ENCODE measurements at regions not wholly inside any gene's neighbourhood (a gene's known extent, or its start where the extent isn't known, plus 50 kb on each side); places are given as distances from the start of the nearest gene placed in this dataset.
"Not testable (repeated sequence)": the region's sequence is repeated elsewhere in the genome, so short reads cannot be mapped to it uniquely, and the experiment has no call there.

GRCh38 chr12:28755027-28755426 lies 394.1 kb upstream of the FAR2 start:
- Histone ChIP-seq H3K36me3 (ENCODE audit: insufficient read depth, low read length) (no peaks in the 10 kb centered on the region), H3K4me3 (ENCODE audit: low read length) (no peak overlapping the region), H3K27ac (ENCODE audit: low read length) (no peak overlapping the region), H3F3A (ENCODE audit: insufficient read depth, low read length, poor library complexity, severe bottlenecking) (no peaks in the 10 kb centered on the region), H2AFZ (ENCODE audit: low read depth, low read length) (no peak overlapping the region), H3K4me2 (ENCODE audit: low read length) (no peak overlapping the region), H3K9me3 (ENCODE audit: low read length) (no peaks in the 10 kb centered on the region), H3K9me2 (ENCODE audit: insufficient read depth, low read length) (no peaks in the 10 kb centered on the region), H3K79me2 (replicated peaks; ENCODE audit: insufficient read depth, low read length) (no peaks in the 10 kb centered on the region), H4K20me1 (ENCODE audit: insufficient read depth) (no peaks in the 10 kb centered on the region), H3K27me3 (ENCODE audit: insufficient read depth, low read depth, low read length) (no peaks in the 10 kb centered on the region), H3K9ac (ENCODE audit: low read length) (no peak overlapping the region)
- TF ChIP-seq POLR2AphosphoS5 (IDR thresholded peaks at IDR 0.05) (no peak), EZH2 (IDR thresholded peaks at IDR 0.05; ENCODE audit: borderline replicate concordance, insufficient read depth, low read length, poor library complexity, severe bottlenecking) (no peak), SMC3 (conservative IDR thresholded peaks at IDR 0.05; ENCODE audit: poor library complexity) (no peak), MXI1 (conservative IDR thresholded peaks at IDR 0.05; ENCODE audit: poor library complexity, severe bottlenecking) (no peak)

- Histone ChIP-seq H2AFZ (ENCODE audit: low read depth, low read length) (no peak overlapping the region), H3F3A (ENCODE audit: insufficient read depth, low read length, poor library complexity, severe bottlenecking) (no peaks in the 10 kb centered on the region), H3K4me3 (ENCODE audit: low read length) (no peak overlapping the region), H3K4me2 (ENCODE audit: low read length) (no peak overlapping the region), H3K79me2 (replicated peaks; ENCODE audit: insufficient read depth, low read length) (no peaks in the 10 kb centered on the region), H4K20me1 (ENCODE audit: insufficient read depth) (no peaks in the 10 kb centered on the region), H3K36me3 (ENCODE audit: insufficient read depth, low read length) (no peaks in the 10 kb centered on the region), H3K9ac (ENCODE audit: low read length) (no peak overlapping the region), H3K9me2 (ENCODE audit: insufficient read depth, low read length) (no peaks in the 10 kb centered on the region), H3K27me3 (ENCODE audit: insufficient read depth, low read depth, low read length) (no peaks in the 10 kb centered on the region), H3K27ac (ENCODE audit: low read length) (no peak overlapping the region), H3K9me3 (ENCODE audit: low read length) (no peaks in the 10 kb centered on the region)
- no peak for TF ChIP-seq RAD21 (conservative IDR thresholded peaks at IDR 0.05)
Observed at GRCh38 chr12:28759333-28759732, 389.7 kb upstream of the FAR2 start.

DNA sequence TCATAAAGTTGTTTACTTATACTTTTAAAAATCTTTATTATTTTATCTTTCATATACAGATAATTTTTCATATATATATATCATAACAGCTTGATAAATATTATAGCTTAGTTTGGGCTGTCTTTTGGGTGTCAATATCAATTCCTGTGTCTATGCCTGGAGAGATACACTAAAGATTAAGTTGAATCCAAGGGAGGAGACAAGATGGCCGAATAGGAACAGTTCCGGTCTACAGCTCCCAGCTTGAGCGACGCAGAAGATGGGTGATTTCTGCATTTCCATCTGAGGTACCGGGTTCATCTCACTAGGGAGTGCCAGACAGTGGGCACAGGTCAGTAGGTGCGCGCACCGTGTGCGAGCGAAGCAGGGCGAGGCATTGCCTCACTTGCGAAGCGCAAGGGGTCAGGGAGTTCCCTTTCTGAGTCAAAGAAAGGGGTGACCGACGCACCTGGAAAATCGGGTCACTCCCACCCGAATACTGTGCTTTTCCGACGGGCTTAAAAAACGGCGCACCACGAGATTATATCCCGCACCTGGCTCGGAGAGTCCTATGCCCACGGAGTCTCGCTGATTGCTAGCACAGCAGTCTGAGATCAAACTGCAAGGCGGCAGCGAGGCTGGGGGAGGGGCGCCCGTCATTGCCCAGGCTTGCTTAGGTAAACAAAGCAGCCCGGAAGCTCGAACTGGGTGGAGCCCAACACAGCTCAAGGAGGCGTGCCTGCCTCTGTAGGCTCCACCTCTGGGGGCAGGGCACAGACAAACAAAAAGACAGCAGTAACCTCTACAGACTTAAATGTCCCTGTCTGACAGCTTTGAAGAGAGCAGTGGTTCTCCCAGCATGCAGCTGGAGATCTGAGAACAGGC lies 388.8 kb upstream of the FAR2 start:
- not testable (repeated sequence) for H3K27me3 ChIP-seq (ENCODE audit: insufficient read depth, low read depth, low read length); H3F3A ChIP-seq (ENCODE audit: insufficient read depth, low read length, poor library complexity, severe bottlenecking); H3K79me2 ChIP-seq (replicated peaks; ENCODE audit: insufficient read depth, low read length); H3K4me3 ChIP-seq (ENCODE audit: low read length); H3K27ac ChIP-seq (ENCODE audit: low read length); H3K9me2 ChIP-seq (ENCODE audit: insufficient read depth, low read length); H2AFZ ChIP-seq (ENCODE audit: low read depth, low read length); H4K20me1 ChIP-seq (ENCODE audit: insufficient read depth); H3K4me2 ChIP-seq (ENCODE audit: low read length); H3K9ac ChIP-seq (ENCODE audit: low read length); H3K36me3 ChIP-seq (ENCODE audit: insufficient read depth, low read length); H3K9me3 ChIP-seq (ENCODE audit: low read length)

- not testable (repeated sequence) for H3K4me2 ChIP-seq (ENCODE audit: low read length); H3K9me2 ChIP-seq (ENCODE audit: insufficient read depth, low read length); H4K20me1 ChIP-seq (ENCODE audit: insufficient read depth); H3K27me3 ChIP-seq (ENCODE audit: insufficient read depth, low read depth, low read length); H3K79me2 ChIP-seq (replicated peaks; ENCODE audit: insufficient read depth, low read length); H3K4me3 ChIP-seq (ENCODE audit: low read length); H3K9me3 ChIP-seq (ENCODE audit: low read length); H3K9ac ChIP-seq (ENCODE audit: low read length); H2AFZ ChIP-seq (ENCODE audit: low read depth, low read length); H3K36me3 ChIP-seq (ENCODE audit: insufficient read depth, low read length); H3F3A ChIP-seq (ENCODE audit: insufficient read depth, low read length, poor library complexity, severe bottlenecking); H3K27ac ChIP-seq (ENCODE audit: low read length)
Observed at GRCh38 chr12:28761897-28762296, 387.2 kb upstream of the FAR2 start.

- H3K27me3 ChIP-seq (ENCODE audit: insufficient read depth, low read depth, low read length) = no peaks in the 10 kb centered on the region
- H2AFZ ChIP-seq (ENCODE audit: low read depth, low read length) = no peak overlapping the region
- H3K9me3 ChIP-seq (ENCODE audit: low read length) = no peaks in the 10 kb centered on the region
- H3K27ac ChIP-seq (ENCODE audit: low read length) = no peak overlapping the region
- H3K9me2 ChIP-seq (ENCODE audit: insufficient read depth, low read length) = no peaks in the 10 kb centered on the region
- no peaks in the 10 kb centered on the region for H3K36me3 ChIP-seq (ENCODE audit: insufficient read depth, low read length)
- H3K4me3 ChIP-seq (ENCODE audit: low read length) = no peak overlapping the region
- no peak overlapping the region for H3K4me2 ChIP-seq (ENCODE audit: low read length)
- no peaks in the 10 kb centered on the region for H3F3A ChIP-seq (ENCODE audit: insufficient read depth, low read length, poor library complexity, severe bottlenecking)
- H3K79me2 ChIP-seq (replicated peaks; ENCODE audit: insufficient read depth, low read length) = no peaks in the 10 kb centered on the region
- no peaks in the 10 kb centered on the region for H4K20me1 ChIP-seq (ENCODE audit: insufficient read depth)
- H3K9ac ChIP-seq (ENCODE audit: low read length) = no peak overlapping the region
- no peak for TF ChIP-seq RAD21 (conservative IDR thresholded peaks at IDR 0.05)
- TF ChIP-seq, protein P1, sequence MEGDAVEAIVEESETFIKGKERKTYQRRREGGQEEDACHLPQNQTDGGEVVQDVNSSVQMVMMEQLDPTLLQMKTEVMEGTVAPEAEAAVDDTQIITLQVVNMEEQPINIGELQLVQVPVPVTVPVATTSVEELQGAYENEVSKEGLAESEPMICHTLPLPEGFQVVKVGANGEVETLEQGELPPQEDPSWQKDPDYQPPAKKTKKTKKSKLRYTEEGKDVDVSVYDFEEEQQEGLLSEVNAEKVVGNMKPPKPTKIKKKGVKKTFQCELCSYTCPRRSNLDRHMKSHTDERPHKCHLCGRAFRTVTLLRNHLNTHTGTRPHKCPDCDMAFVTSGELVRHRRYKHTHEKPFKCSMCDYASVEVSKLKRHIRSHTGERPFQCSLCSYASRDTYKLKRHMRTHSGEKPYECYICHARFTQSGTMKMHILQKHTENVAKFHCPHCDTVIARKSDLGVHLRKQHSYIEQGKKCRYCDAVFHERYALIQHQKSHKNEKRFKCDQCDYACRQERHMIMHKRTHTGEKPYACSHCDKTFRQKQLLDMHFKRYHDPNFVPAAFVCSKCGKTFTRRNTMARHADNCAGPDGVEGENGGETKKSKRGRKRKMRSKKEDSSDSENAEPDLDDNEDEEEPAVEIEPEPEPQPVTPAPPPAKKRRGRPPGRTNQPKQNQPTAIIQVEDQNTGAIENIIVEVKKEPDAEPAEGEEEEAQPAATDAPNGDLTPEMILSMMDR (IDR thresholded peaks at IDR 0.05; ENCODE audit: poor library complexity, severe bottlenecking) = no peak
- no peak for TF ChIP-seq TAF1 (IDR thresholded peaks at IDR 0.05; ENCODE audit: low read depth)
- no peak for TF ChIP-seq EP300 (conservative IDR thresholded peaks at IDR 0.05; ENCODE audit: poor library complexity, severe bottlenecking)
- TF ChIP-seq REST (IDR thresholded peaks at IDR 0.05; ENCODE audit: borderline replicate concordance) = no peak
- TF ChIP-seq MXI1 (conservative IDR thresholded peaks at IDR 0.05; ENCODE audit: poor library complexity, severe bottlenecking) = no peak
- TF ChIP-seq POLR2AphosphoS5 (IDR thresholded peaks at IDR 0.05) = no peak
Observed at GRCh38 chr12:28766398-28766797, 382.7 kb upstream of the FAR2 start.
